Transverse colon (tissue), 4 donors: ENCODE measurements at regions not wholly inside any gene's neighbourhood (a gene's known extent, or its start where the extent isn't known, plus 50 kb on each side); places are given as distances from the start of the nearest gene placed in this dataset.
A peak's percentile ranks its signal among the peaks of the same experiment; 100 is the strongest.

ENCODE experiments used
- DNase-seq: peaks from one replicate; pipeline ENCODE4 v3.0.0-alpha.2; 2019
- H3K27ac ChIP-seq, 4 donors: fragments of 200-600 bp; sonication (generic); 2 replicates each; pipeline ENCODE4 v1.5.1; 2016 to 2018; ENCODE audit warnings: inconsistent platforms in 4 of 4
- H3K27me3 ChIP-seq: fragments of 200-600 bp; sonication (generic); 2 replicates; pipeline ENCODE4 v1.5.1; 2017; ENCODE audit warnings: inconsistent platforms
- H3K36me3 ChIP-seq, 4 donors: fragments of 200-600 bp; sonication (generic); 2 replicates each; pipeline ENCODE4 v1.5.1; 2017 to 2019; ENCODE audit warnings: inconsistent platforms in 4 of 4
- H3K4me1 ChIP-seq, 4 donors: fragments of 200-600 bp; sonication (generic); 2 replicates each; pipeline ENCODE4 v1.5.1; 2017 to 2020; ENCODE audit warnings: inconsistent platforms in 4 of 4
- H3K4me3 ChIP-seq, 4 donors: fragments of 200-600 bp; sonication (generic); 1 replicate in 1 of 4; 2 replicates in 3 of 4; pipeline versions ENCODE4 v1.5.1 to v1.6.1; 2017 to 2019; ENCODE audit warnings: inconsistent platforms in 4 of 4
- H3K9me3 ChIP-seq, 2 donors: fragments of 200-600 bp; sonication (generic); 2 replicates each; pipeline ENCODE4 v1.5.1; 2017 to 2019; ENCODE audit warnings: inconsistent platforms in 2 of 2
- EP300 ChIP-seq: sonication (generic); formaldehyde crosslinking; IDR thresholded peaks from one replicate; pipeline ENCODE4 v1.6.1; 2017; ENCODE audit warnings: antibody characterized with exemption, low read depth
- POLR2A ChIP-seq: fragments of 450-650 bp; IDR thresholded peaks from one replicate; pipeline ENCODE4 v1.6.1; 2016; ENCODE audit warnings: antibody characterized with exemption, mild to moderate bottlenecking, moderate library complexity
- POLR2AphosphoS5 ChIP-seq, 3 donors: sonication (generic); formaldehyde crosslinking; IDR thresholded peaks; one replicate each; pipeline ENCODE4 v1.6.1; 2016; ENCODE audit warnings: antibody characterized with exemption in 3 of 3
- WGBS, 2 donors: methylation state at CpG; one replicate each; pipeline ENCODE4 v1.1.5; 2018; ENCODE audit warnings: low coverage in 1 of 2; 5-methylcytosine and 5-hydroxymethylcytosine counted together
- in situ Hi-C, 4 donors: fragments of 200-750 bp; cut with MboI; loops; one replicate each; pipeline versions ENCODE4 v1.15.0 to v1.15.1; 2017; ENCODE audit warnings: low sequenced_read_pairs in 3 of 4, low pct_ligation_motif_present in 1 of 4, low pct_unique_long_range_greater_than_20kb in 1 of 4
- intact Hi-C: fragments of 100-400 bp; cut with DNase I; formaldehyde crosslinking; loops from one replicate; pipeline ENCODE4 v1.15.1; 2023; ENCODE audit warnings: low total_unique reads
- TF ChIP-seq, protein P1 (sequence below), 5 experiments: fragments of 200-600 bp in 3 of 5; fragments of 450-650 bp in 2 of 5; sonication (generic) in 3 of 5; IDR thresholded peaks; 1 replicate in 2 of 5; 2 replicates in 3 of 5; pipeline ENCODE4 v1.5.1; 2016 to 2017; ENCODE audit warnings: antibody characterized with exemption in 5 of 5, inconsistent platforms in 3 of 5, mild to moderate bottlenecking in 2 of 5, moderate library complexity in 1 of 5

DNA sequence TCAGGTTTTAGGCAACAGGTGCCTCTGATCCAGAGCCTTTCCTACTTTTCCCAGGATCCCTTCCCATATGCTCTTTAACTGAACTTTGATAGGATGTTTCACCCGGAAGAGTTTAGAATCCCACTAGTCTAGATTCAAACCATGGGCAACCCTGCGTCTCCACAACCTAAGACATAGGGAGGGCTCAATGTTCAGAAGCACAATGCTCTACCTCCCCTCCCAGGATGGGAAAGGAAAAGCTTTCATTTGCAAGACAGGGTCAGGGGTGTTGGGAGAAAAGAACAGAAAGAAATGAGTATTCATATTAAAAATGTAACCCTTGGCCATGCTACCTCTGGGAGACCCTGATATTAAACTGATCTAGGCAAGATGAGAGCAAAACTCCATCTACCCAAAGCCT, 230.4 kb downstream of the MREG start:
- H3K9me3 ChIP-seq, result no peaks in the 10 kb centered on the region
- 95 to 100% methylated on average over 1 to 2 of the region's 2 CpGs for WGBS, 2 donors
- H3K4me3 ChIP-seq, result no peak overlapping the region
- in situ Hi-C loops, result no loop called here
- TF ChIP-seq EP300, result no peak
- TF ChIP-seq POLR2AphosphoS5 (IDR thresholded peaks at IDR 0.05), result no peak
- TF ChIP-seq, protein P1, sequence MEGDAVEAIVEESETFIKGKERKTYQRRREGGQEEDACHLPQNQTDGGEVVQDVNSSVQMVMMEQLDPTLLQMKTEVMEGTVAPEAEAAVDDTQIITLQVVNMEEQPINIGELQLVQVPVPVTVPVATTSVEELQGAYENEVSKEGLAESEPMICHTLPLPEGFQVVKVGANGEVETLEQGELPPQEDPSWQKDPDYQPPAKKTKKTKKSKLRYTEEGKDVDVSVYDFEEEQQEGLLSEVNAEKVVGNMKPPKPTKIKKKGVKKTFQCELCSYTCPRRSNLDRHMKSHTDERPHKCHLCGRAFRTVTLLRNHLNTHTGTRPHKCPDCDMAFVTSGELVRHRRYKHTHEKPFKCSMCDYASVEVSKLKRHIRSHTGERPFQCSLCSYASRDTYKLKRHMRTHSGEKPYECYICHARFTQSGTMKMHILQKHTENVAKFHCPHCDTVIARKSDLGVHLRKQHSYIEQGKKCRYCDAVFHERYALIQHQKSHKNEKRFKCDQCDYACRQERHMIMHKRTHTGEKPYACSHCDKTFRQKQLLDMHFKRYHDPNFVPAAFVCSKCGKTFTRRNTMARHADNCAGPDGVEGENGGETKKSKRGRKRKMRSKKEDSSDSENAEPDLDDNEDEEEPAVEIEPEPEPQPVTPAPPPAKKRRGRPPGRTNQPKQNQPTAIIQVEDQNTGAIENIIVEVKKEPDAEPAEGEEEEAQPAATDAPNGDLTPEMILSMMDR (IDR thresholded peaks at IDR 0.05), result no peak
- TF ChIP-seq POLR2A, result no peak
- intact Hi-C loops, result no loop called here
- no peaks in the 10 kb centered on the region for H3K27me3 ChIP-seq
- H3K27ac ChIP-seq, result peak overlapping the region in 3 of 4 donors; percentile 62 to 68 (median 67)
- H3K4me1 ChIP-seq, result peaks cover 0 to 26% (median 11%) of the 10 kb centered on the region in 4 donors
- no peak for DNase-seq
- H3K36me3 ChIP-seq, result no peaks in the 10 kb centered on the region

DNA sequence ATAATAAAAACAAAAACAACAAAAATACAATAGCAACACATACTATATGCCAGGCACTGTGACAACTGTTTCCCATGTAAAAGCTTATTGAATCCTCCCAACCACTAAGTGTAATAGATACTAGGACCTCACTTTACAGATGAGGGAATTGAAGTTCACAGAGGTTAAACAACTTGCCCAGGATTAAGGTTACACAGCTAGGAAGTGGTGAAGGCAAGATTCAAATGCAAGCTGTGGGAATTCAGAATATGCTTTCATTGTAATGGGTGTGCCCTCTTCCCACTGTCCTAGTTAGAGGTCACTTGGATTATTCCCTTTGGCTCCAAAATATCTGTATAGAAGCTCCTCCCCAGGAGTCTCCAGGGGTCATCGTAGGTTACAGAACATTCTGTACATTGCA, 231.1 kb downstream of the MREG start:
- Histone ChIP-seq H3K27me3 (no peaks in the 10 kb centered on the region), H3K36me3 (no peaks in the 10 kb centered on the region), H3K4me1 (peaks cover 0 to 26% (median 11%) of the 10 kb centered on the region in 4 donors), H3K4me3 (no peak overlapping the region), H3K27ac (peak overlapping the region in 2 of 4 donors; percentile 62 to 67), H3K9me3 (no peaks in the 10 kb centered on the region)
- WGBS, 2 donors, result 94% methylated on average over 1 of the region's 1 CpG; no CpG with 5 or more reads in 1 of the 2 donors
- DNase-seq, result no peak
- in situ Hi-C loops (no loop called here), intact Hi-C loops (no loop called here)
- TF ChIP-seq EP300, result no peak
- no peak for TF ChIP-seq POLR2AphosphoS5 (IDR thresholded peaks at IDR 0.05)
- TF ChIP-seq, protein P1 (IDR thresholded peaks at IDR 0.05), result no peak
- no peak for TF ChIP-seq POLR2A

DNA sequence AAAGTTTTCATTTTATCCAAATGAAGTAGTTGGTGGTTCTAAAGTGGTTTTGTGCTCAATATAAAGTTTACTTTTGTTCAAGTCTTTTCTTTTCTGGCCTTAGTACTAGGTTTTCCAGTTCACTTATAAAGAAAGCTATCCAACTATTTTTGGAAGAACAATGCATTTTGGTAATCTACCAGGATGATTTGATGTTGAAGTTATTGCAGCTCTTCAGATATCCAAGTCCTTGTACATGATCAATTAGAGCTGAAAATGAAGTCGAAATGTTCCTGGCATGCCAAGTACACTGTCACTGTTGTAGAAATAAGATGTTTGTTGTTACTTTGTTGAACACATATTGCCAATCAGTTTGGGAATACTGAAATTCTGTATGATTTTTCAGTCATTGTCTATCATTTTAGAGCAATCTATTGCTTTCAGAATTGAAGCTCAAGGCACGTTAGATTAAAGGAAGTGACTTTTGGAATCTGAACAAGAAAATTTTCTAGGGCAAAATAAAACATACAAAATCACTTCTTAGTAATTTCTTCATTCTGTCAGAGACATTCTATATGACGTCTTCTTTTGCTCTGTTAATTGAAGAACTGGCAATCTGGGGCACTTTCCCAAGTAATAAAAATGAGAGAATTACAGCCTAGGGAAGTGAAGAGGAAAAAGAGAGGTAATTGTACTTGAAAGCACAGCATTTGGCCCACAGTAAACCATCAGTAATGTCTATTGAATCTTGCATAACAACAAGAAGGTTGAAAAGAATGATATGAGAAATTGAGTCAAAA, 232.3 kb downstream of the MREG start:
- Histone ChIP-seq H3K36me3 (no peaks in the 10 kb centered on the region), H3K27ac (peak overlapping the region in 2 of 4 donors; percentile 27 to 67), H3K4me3 (no peak overlapping the region), H3K9me3 (no peaks in the 10 kb centered on the region), H3K27me3 (no peaks in the 10 kb centered on the region), H3K4me1 (peaks cover 0 to 26% (median 8%) of the 10 kb centered on the region in 4 donors)
- in situ Hi-C loops (no loop called here), intact Hi-C loops (no loop called here)
- TF ChIP-seq EP300 (no peak), POLR2AphosphoS5 (IDR thresholded peaks at IDR 0.05) (no peak), POLR2A (no peak)
- TF ChIP-seq, protein P1 (IDR thresholded peaks at IDR 0.05), result no peak
- WGBS, 2 donors, result 40 to 41% methylated on average over 3 of the region's 3 CpGs
- no peak for DNase-seq

DNA sequence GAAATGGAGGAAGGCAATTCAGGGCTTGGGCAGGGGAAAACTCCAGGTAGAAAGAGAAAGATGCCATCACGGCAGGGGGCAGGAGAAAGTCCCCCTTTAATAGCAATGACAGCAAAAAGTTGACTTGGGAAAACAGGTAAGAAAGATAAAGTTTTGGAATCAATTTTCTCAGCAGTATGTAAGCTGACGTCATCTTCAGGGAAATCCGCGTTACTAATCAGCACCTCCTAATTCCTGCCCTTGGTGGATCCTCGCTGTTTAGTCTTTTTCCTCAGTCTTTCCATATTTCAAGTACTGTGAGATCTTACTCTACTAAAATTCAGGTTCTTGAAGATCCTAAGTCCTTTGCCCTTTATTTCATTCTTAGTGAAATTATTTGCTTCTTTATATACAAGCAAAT, 233.0 kb downstream of the MREG start:
- peaks cover 0 to 26% (median 8%) of the 10 kb centered on the region in 4 donors for H3K4me1 ChIP-seq
- DNase-seq, result no peak
- H3K36me3 ChIP-seq, result no peaks in the 10 kb centered on the region
- H3K4me3 ChIP-seq, result no peak overlapping the region
- intact Hi-C loops, result no loop called here
- WGBS, 2 donors, result 80 to 100% methylated on average over 2 to 5 of the region's 5 CpGs
- peak overlapping the region in 1 of 4 donors; percentile 67 for H3K27ac ChIP-seq
- no peaks in the 10 kb centered on the region for H3K9me3 ChIP-seq
- in situ Hi-C loops, result no loop called here
- H3K27me3 ChIP-seq, result no peaks in the 10 kb centered on the region
- TF ChIP-seq POLR2A (no peak), EP300 (no peak), POLR2AphosphoS5 (IDR thresholded peaks at IDR 0.05) (no peak)
- TF ChIP-seq, protein P1 (IDR thresholded peaks at IDR 0.05), result no peak
